DOHH2 (cell line): ENCODE measurements at regions not wholly inside any gene's neighbourhood (a gene's known extent, or its start where the extent isn't known, plus 50 kb on each side); places are given as distances from the start of the nearest gene placed in this dataset.

Experiments
- CTCF ChIP-seq: fragments of 200-600 bp; sonication (generic); IDR thresholded peaks from one replicate; pipeline ENCODE4 v1.5.1; 2014; ENCODE audit warnings: antibody characterized with exemption, mild to moderate bottlenecking, low read depth, low read length; ENCODE audit not compliant: poor library complexity, severe bottlenecking
- EZH2phosphoT487 ChIP-seq: fragments of 200-600 bp; sonication (generic); IDR thresholded peaks from 2 replicates; pipeline ENCODE4 v1.6.1; 2017; ENCODE audit warnings: borderline replicate concordance, mild to moderate bottlenecking, antibody characterized with exemption, low read length, moderate library complexity, mixed read lengths

- TF ChIP-seq CTCF (no peak), EZH2phosphoT487 (no peak)
Observed at GRCh38 chr14:62053188-62053587, 291.0 kb downstream of the SNAPC1 start.
